ENCODE measurements at regions not wholly inside any gene's neighbourhood (a gene's known extent, or its start where the extent isn't known, plus 50 kb on each side); places are given as distances from the start of the nearest gene placed in this dataset.

DNA sequence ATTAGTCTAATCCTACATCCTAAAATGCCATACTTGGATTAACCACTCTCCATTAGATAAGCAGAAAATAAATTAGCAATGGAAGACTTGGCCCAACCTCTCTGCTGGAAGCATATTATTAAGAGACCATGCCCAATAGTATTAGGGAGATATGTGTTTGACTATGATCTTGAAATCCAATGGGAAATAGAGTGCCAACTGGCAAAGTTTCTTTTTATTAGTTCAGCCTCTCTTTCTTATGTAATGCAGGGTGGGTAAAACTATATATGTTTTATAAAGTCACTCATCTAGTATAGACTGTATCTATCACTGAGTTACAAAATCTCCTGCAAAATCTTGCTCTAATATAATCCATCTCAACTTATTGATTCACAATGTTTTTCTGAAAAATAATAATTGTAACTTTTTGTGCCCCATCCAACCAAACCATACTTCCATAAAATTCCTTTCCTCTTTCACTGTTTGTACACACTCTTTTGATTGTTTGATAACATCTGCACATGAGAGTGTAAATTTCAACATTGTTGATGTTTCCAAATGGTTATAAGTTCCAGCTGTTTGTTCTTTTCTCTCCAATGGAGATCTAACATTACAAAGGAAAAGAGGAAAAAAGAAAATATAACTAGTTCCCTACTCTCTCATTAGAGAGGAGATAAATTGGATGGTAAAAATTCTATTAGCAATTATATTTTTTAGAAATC, 408.1 kb upstream of the ADGRL2 start:
- no peaks in the 10 kb centered on the region for H3K36me3 ChIP-seq (ENCODE audit: insufficient read depth, low read length, poor library complexity, severe bottlenecking)
- DNase-seq (ENCODE audit: low spot score) = no peak
- ChIA-PET POLR2A (ENCODE audit: low non-redundant PET) (no interaction called here), CTCF (no interaction called here)
- intact Hi-C loops (cut with micrococcal nuclease; ENCODE audit: unreplicated experiment) = no loop called here
- H3K4me1 ChIP-seq (ENCODE audit: insufficient read depth, low read length, poor library complexity, severe bottlenecking) = no peaks in the 10 kb centered on the region
- no TSS peak for BruUV-seq (replicated peaks)
- no peak overlapping the region for H3K27ac ChIP-seq (ENCODE audit: low read depth, low read length, poor library complexity, severe bottlenecking)
- H3K27me3 ChIP-seq (replicated peaks; ENCODE audit: insufficient read depth, low read depth, low read length, poor library complexity) = no peaks in the 10 kb centered on the region
- TF ChIP-seq EZH2 (IDR thresholded peaks at IDR 0.05; ENCODE audit: borderline replicate concordance, low read depth, low read length, poor library complexity, severe bottlenecking) = no peak
- TF ChIP-seq, protein P1, sequence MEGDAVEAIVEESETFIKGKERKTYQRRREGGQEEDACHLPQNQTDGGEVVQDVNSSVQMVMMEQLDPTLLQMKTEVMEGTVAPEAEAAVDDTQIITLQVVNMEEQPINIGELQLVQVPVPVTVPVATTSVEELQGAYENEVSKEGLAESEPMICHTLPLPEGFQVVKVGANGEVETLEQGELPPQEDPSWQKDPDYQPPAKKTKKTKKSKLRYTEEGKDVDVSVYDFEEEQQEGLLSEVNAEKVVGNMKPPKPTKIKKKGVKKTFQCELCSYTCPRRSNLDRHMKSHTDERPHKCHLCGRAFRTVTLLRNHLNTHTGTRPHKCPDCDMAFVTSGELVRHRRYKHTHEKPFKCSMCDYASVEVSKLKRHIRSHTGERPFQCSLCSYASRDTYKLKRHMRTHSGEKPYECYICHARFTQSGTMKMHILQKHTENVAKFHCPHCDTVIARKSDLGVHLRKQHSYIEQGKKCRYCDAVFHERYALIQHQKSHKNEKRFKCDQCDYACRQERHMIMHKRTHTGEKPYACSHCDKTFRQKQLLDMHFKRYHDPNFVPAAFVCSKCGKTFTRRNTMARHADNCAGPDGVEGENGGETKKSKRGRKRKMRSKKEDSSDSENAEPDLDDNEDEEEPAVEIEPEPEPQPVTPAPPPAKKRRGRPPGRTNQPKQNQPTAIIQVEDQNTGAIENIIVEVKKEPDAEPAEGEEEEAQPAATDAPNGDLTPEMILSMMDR (conservative IDR thresholded peaks at IDR 0.05; ENCODE audit: low read depth, low read length) = no peak
- H3K4me3 ChIP-seq (ENCODE audit: low read depth, low read length, poor library complexity, severe bottlenecking) = no peak overlapping the region
- H3K9me3 ChIP-seq (ENCODE audit: low read depth, low read length, poor library complexity, severe bottlenecking) = no peaks in the 10 kb centered on the region

DNA sequence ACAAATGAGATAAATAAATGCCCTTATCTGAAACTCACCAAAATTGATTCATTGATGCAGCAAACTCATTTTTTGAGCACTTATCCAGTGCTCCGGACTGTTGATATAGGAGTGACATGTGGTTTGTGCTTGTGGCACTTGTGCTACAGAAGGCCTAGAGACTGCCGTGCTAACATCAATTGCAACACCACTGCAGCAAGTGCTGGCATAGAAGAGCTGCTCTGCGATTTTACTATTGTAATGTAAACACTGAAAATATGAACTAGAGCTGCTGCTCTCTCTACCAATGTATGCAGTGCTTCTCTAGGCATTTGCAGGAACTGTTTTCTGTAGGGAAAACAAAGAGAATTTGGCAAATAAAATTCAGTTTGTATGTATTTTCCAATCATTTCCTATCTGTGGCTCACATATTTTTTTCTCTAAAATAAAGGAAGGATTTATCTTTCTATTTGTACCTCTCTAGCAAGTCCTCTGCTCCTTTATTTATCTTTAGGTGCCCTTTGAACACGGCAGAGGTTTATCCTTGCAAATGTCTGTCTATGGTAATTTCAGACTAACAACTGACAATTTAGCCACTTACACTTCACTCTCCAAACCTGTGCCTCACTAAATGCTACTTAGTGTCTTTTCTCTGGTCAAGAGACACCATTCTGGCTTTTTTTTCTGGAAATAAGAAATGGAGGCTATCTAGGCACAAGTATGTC, 409.5 kb upstream of the ADGRL2 start:
- ChIA-PET CTCF (no interaction called here), POLR2A (ENCODE audit: low non-redundant PET) (no interaction called here)
- no peak for DNase-seq (ENCODE audit: low spot score)
- Histone ChIP-seq H3K27me3 (replicated peaks; ENCODE audit: insufficient read depth, low read depth, low read length, poor library complexity) (no peaks in the 10 kb centered on the region), H3K4me3 (ENCODE audit: low read depth, low read length, poor library complexity, severe bottlenecking) (no peak overlapping the region), H3K27ac (ENCODE audit: low read depth, low read length, poor library complexity, severe bottlenecking) (no peak overlapping the region), H3K9me3 (ENCODE audit: low read depth, low read length, poor library complexity, severe bottlenecking) (no peaks in the 10 kb centered on the region), H3K4me1 (ENCODE audit: insufficient read depth, low read length, poor library complexity, severe bottlenecking) (no peaks in the 10 kb centered on the region), H3K36me3 (ENCODE audit: insufficient read depth, low read length, poor library complexity, severe bottlenecking) (no peaks in the 10 kb centered on the region)
- intact Hi-C loops (cut with micrococcal nuclease; ENCODE audit: unreplicated experiment) = no loop called here
- no peak for TF ChIP-seq EZH2 (IDR thresholded peaks at IDR 0.05; ENCODE audit: borderline replicate concordance, low read depth, low read length, poor library complexity, severe bottlenecking)
- TF ChIP-seq, protein P1 (conservative IDR thresholded peaks at IDR 0.05; ENCODE audit: low read depth, low read length) = no peak
- BruUV-seq (replicated peaks) = no TSS peak

DNA sequence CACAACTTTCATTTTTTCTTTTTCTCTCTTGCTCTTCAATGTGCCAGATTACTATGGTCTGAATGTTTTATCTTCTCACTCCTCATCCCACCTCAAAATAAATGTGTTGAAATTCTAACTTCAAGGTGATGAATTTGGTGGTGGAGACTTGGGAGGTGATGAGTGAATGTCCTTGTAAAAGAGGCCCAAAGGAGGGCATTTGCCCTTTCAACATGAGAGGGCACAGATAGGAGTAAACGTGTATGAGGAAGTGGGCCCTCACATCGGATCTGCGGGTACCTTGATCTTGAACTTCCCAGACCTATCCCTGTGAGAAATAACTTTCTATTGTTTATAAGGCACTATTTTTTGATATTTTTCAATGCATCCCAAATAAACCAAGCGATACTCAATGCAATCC, 412.3 kb upstream of the ADGRL2 start:
- no peaks in the 10 kb centered on the region for H3K36me3 ChIP-seq (ENCODE audit: insufficient read depth, low read length, poor library complexity, severe bottlenecking)
- no peak overlapping the region for H3K27ac ChIP-seq (ENCODE audit: low read depth, low read length, poor library complexity, severe bottlenecking)
- no peaks in the 10 kb centered on the region for H3K9me3 ChIP-seq (ENCODE audit: low read depth, low read length, poor library complexity, severe bottlenecking)
- no peak overlapping the region for H3K4me3 ChIP-seq (ENCODE audit: low read depth, low read length, poor library complexity, severe bottlenecking)
- CTCF ChIA-PET = no interaction called here
- no peaks in the 10 kb centered on the region for H3K4me1 ChIP-seq (ENCODE audit: insufficient read depth, low read length, poor library complexity, severe bottlenecking)
- BruUV-seq (replicated peaks) = no TSS peak
- DNase-seq (ENCODE audit: low spot score) = no peak
- intact Hi-C loops (cut with micrococcal nuclease; ENCODE audit: unreplicated experiment) = no loop called here
- TF ChIP-seq, protein P1 (conservative IDR thresholded peaks at IDR 0.05; ENCODE audit: low read depth, low read length) = no peak
- TF ChIP-seq EZH2 (IDR thresholded peaks at IDR 0.05; ENCODE audit: borderline replicate concordance, low read depth, low read length, poor library complexity, severe bottlenecking) = no peak
- H3K27me3 ChIP-seq (replicated peaks; ENCODE audit: insufficient read depth, low read depth, low read length, poor library complexity) = no peaks in the 10 kb centered on the region
- POLR2A ChIA-PET (ENCODE audit: low non-redundant PET) = no interaction called here

Data from A673 (cell line).